ENCODE measurements at regions not wholly inside any gene's neighbourhood (a gene's known extent, or its start where the extent isn't known, plus 50 kb on each side); places are given as distances from the start of the nearest gene placed in this dataset.

GRCh38 chrY:21295206-21295605, 215.9 kb upstream of the RBMY1B start:
- TF ChIP-seq ZNF274 (IDR thresholded peaks at IDR 0.05; ENCODE audit: low read depth, low read length) (no peak), YY1 (IDR thresholded peaks at IDR 0.05; ENCODE audit: insufficient read depth, insufficient read length) (no peak)

All from NT2/D1 (cell line).